ENCODE measurements at regions not wholly inside any gene's neighbourhood (a gene's known extent, or its start where the extent isn't known, plus 50 kb on each side); places are given as distances from the start of the nearest gene placed in this dataset.
"Not testable (repeated sequence)": the region's sequence is repeated elsewhere in the genome, so short reads cannot be mapped to it uniquely, and the experiment has no call there.

DNA sequence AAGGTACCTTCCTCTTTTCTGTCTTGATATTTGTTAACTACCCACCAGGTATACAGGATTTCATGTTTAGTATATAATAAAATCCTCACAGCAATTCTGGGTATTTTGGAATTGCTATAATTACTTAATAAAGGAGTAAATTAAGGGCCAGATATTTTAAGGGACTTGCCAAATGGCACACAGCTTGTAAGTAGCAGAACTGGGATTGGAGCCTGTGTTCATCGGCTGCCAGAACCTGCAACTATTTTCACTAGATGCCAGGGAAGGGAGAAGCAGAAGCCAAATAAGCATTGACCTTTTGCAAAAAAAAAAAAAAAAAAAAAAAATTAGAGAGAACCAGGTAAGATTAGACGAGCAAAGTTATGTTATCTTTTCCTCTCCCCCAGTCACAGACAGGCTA, 683.3 kb upstream of the CADM2 start:
- no peak for DNase-seq

DNA sequence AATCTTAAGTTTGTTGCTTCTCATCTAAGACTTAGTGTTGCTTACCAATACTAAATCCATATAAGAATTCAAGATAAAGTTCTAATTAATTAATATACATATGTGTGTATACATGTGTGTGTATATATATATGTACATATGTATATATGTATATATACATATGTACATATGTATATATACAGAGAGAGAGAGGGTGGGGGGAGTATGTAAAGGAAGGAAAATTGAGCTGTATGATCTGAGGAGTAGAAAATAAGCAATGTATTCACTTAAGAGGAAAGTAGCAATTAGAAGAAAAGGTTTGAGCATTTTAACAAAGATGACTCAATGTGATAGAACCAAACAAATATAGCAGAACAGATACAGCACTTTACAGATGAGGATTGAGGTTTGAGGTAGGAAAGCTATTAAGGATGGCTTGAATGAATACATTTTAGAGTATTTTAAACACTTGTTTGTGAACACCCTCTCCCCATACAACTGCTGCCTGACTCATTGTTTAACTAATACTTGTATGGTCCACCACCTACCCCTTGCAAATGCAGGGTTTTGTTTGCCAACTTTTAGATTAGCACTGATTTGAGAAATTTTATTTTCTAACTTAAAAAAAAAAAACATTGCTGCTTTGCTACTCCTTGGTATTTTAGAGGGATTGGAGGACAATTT, 681.1 kb upstream of the CADM2 start:
- DNase-seq = no peak

DNA sequence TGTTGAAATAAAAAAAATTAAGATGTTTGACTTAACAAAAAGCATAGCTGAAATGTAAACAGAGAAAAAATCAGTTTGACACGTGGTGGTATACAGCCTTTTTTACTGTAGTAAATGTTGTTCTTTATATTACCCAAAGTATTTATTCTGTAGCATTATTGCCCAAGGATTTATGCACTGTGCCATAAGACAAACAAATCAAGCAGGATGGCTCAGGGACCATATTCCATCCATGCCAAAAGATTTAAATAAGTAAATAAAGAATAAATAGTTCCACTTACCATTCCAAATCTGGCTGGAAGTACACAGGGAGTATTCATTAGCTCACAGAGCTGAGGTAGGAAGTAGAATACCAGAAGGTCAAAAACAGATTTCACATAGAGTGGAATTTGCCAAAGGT, 666.7 kb upstream of the CADM2 start:
- DNase-seq = no peak

DNA sequence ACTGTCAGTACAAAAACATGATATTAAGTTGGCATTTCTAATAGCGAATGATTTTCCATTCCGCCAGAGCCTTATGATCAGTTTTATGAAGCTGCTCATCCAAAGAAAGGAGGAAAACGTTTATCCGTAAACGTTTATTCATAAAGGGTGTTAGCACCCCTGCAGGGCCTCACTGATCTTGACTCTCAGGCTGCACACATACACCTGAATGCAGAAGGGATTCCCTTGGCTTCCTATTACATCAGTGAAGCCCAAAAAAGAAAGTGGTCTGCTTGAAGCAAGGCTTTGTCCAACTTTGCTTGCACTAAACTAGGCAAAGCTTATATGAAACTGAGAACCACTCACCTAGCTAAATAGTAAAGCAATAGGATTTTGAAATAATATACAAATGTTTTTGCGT, 659.5 kb upstream of the CADM2 start:
- no peak for DNase-seq

DNA sequence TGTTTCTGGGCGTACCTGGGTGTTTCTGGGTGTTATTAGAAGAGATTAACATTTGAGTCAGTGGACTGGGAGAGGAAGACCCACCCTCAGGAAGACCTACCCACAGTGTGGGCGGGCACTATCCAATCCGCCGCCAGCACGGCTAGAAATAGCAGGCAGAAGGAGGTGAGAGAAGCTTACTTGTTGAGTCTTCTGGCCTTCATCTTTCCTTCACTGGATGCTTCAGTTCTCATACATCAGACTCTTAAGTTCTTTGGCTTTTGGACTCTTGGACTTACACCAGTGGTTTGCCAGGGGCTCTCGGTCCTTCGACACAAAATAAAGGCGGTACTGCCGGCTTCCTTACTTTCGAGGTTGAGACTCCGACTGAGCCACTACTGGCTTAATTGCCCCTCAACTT, 654.6 kb upstream of the CADM2 start:
- no peak for DNase-seq

DNA sequence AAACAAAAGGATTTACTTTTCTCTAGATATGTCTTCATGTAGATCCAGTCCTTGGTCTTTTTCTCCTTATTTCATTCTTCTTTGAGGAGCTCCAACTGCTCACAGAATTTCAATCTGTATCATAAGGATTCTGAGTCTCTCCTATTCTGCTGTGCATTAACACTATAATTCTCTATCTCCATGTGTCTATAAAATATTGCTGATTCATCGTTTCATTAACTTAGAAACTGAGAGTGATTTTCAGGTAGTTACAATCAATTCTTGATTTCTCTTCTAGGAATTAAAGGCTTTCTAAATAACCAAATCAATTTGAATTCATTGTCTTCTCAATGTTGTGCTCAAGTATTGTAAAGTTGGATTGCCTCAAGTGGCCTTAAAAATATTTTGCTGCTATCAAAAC, 651.5 kb upstream of the CADM2 start:
- DNase-seq = no peak

DNA sequence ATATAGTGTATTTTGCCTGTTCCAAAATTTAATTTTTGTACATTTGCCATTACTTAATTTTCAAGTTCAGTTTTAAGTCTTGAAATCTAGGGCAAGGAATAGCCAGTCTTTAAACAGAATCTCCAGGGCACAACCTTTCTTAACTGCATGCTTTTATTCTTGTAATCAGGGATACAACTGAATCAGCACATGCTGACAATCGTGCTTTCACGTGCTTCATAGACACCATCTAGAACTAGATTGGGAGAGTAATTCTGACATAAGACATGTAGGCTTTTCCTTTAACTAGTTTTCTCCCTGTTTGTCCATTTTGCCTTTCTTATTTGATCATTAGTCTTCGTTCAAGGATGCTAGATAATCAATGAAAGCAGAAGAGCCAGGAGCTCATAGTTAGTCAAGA, 650.4 kb upstream of the CADM2 start:
- no peak for DNase-seq

DNA sequence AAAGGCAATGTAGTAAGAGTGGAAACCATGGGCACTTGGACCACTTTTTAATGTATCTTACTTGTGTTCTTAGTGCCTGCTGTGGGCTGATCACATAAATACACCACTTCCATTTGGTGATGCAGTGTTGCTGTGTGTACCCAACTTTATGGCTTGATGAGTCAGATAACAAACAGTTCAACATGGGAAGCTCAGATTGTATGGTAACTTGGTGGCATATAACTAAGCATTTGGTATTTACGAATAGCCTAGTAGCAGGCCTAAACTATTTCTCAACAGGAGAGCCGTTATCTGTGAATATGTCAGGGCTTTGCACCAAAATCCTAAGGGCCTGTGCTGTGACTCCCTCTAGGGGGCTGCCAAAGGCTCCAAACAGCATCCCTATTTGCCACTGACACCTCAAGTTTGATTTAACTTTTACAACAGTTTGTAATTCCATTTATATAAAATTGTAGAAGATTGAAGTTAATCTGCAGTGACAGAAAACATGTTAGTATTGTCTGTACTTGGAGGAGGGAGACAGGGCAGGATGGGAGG, 640.4 kb upstream of the CADM2 start:
- DNase-seq = no peak

DNA sequence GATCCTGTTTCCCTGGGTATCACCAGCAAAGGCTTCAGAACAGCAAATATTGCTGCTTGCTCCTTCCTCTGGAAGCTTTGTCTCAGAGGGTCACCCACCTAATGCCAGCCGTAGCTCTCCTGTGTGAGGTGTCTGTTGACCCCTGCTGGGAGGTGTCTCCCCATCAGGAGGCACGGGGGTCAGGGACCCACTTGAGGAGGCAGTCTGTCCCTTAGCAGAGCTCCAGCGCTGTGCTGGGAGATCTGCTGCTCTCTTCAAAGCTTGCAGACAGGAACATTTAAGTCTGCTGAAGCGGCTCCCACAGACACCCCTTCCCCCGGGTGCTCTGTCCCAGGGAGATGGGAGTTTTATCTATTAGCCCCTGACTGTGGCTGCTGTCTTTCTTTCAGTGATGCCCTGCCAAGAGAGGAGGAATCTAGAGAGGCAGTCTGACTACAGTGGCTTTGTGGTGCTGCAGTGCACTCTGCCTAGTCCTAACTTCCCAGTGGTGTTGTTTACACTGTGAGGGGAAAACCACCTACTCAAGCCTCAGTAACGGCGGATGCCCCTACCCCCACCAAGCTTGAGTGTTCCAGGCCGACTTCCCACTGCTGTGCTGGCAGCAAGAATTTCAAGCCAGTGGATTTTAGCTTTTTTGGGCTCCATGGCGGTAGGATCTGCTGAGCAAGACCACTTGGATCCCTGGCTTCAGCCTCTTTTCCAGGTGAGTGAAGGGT, 593.1 kb upstream of the CADM2 start:
- DNase-seq = not testable (repeated sequence)
